K562 (cell line): ENCODE measurements at regions not wholly inside any gene's neighbourhood (a gene's known extent, or its start where the extent isn't known, plus 50 kb on each side); places are given as distances from the start of the nearest gene placed in this dataset.

Experiments used
- ATAC-seq: fragments of 200-7000 bp; cut with Tn5 transposase; 3 replicates; pipeline ENCODE4 v1.9.1; 2020; ENCODE audit warnings: moderate library complexity
- BruUV-seq: library from RNA; stranded (reverse); fragments of 400-500 nt; replicated peaks from 2 replicates; lab custom pipeline; 2021; lab: Mats Ljungman, UMichigan
- CTCF ChIA-PET: fragments of 300-600 bp; formaldehyde crosslinking; extraction: SDS; loops from one replicate; lab custom pipeline; 2021; ENCODE audit warnings: low intra/inter-chr PET ratio; lab: Yijun Ruan, JAX
- POLR2A ChIA-PET: fragments of 300-600, 350-650 bp; sonication (Branson Sonifier 250); formaldehyde crosslinking; extraction: SDS; loops from one replicate; lab custom pipeline; 2021; ENCODE audit warnings: antibody characterized with exemption, inconsistent platforms; lab: Yijun Ruan, JAX
- DNase-seq, 4 experiments: peaks; one replicate each; pipeline versions ENCODE4 v3.0.0 to v3.0.0-alpha.2; 2011 to 2018; ENCODE audit warnings: low spot score in 3 of 4, mixed read lengths in 3 of 4; ENCODE audit errors: extremely low read depth in 1 of 4
- FAIRE-seq: peaks from 2 replicates; lab custom pipeline; 2011; peaks lifted over from hg19 to GRCh38; lab: Jason Lieb, UNC
- H2AFZ ChIP-seq: 2 replicates; pipeline ENCODE4 v1.6.0; 2011; ENCODE audit warnings: low read depth, low read length, control low read depth, inconsistent platforms
- H3K27ac ChIP-seq: fragments of 200-600 bp; 3 replicates; pipeline ENCODE4 v1.8.0; 2011; ENCODE audit warnings: low read depth, mild to moderate bottlenecking, control low read depth, inconsistent platforms, low read length, moderate library complexity, mixed read lengths; ENCODE audit errors: extremely low read depth
- H3K27me3 ChIP-seq, 2 experiments: fragments of 300-600 bp in 1 of 2; 2 replicates in 1 of 2; 3 replicates in 1 of 2; pipeline versions ENCODE4 v1.6.0 to v1.8.0; 2011; ENCODE audit warnings: inconsistent platforms in 2 of 2, low read length in 2 of 2, mild to moderate bottlenecking in 1 of 2, mixed read lengths in 1 of 2, moderate library complexity in 1 of 2; ENCODE audit not compliant: control insufficient read depth in 2 of 2, insufficient read depth in 2 of 2
- H3K36me3 ChIP-seq: fragments of 300-600 bp; 3 replicates; pipeline ENCODE4 v1.8.0; 2011; ENCODE audit warnings: mild to moderate bottlenecking, low read length, inconsistent platforms; ENCODE audit not compliant: control insufficient read depth, insufficient read depth
- H3K4me1 ChIP-seq, 2 experiments: fragments of 200-600 bp in 1 of 2; replicated peaks in 1 of 2; 2 replicates in 1 of 2; 3 replicates in 1 of 2; pipeline versions ENCODE4 v1.5.1 to v1.8.0; 2011; ENCODE audit warnings: inconsistent platforms in 2 of 2, low read length in 2 of 2, mild to moderate bottlenecking in 1 of 2, mixed read lengths in 1 of 2, moderate library complexity in 1 of 2; ENCODE audit not compliant: control insufficient read depth in 2 of 2, insufficient read depth in 2 of 2
- H3K4me2 ChIP-seq: 2 replicates; pipeline ENCODE4 v1.6.1; 2011; ENCODE audit warnings: low read length, control low read depth, inconsistent platforms, mixed read lengths; ENCODE audit not compliant: insufficient read depth
- H3K4me3 ChIP-seq: fragments of 200-600 bp; sonication (generic), shearing (Covaris generic); 2 replicates; pipeline ENCODE4 v1.5.1; 2016; ENCODE audit warnings: control low read depth, inconsistent platforms
- H3K79me2 ChIP-seq: fragments of 200-600 bp; 3 replicates; pipeline ENCODE4 v1.8.0; 2011; ENCODE audit warnings: low read length, inconsistent platforms; ENCODE audit not compliant: control insufficient read depth, insufficient read depth
- H3K9ac ChIP-seq, 2 experiments: 2 replicates each; pipeline versions ENCODE4 v1.6.0 to v1.6.1; 2011; ENCODE audit warnings: low read depth in 2 of 2, low read length in 2 of 2, control low read depth in 1 of 2, inconsistent platforms in 1 of 2, mild to moderate bottlenecking in 1 of 2, mixed read lengths in 1 of 2; ENCODE audit not compliant: insufficient read depth in 1 of 2
- H3K9me1 ChIP-seq: one replicate; pipeline ENCODE4 v1.6.0; 2011; ENCODE audit warnings: inconsistent platforms, mild to moderate bottlenecking, low read length, moderate library complexity; ENCODE audit not compliant: control insufficient read depth, insufficient read depth
- H3K9me3 ChIP-seq: replicated peaks from 2 replicates; pipeline ENCODE4 v1.5.1; 2011; ENCODE audit warnings: low read depth, low read length, inconsistent platforms; ENCODE audit not compliant: control insufficient read depth, insufficient read depth
- H4K20me1 ChIP-seq: replicated peaks from 2 replicates; pipeline ENCODE4 v1.6.1; 2011; ENCODE audit warnings: low read length, inconsistent platforms, mixed read lengths; ENCODE audit not compliant: control insufficient read depth, insufficient read depth
- CEBPG ChIP-seq, 3 experiments: fragments of 200-800 bp in 1 of 3; sonication (Bioruptor generic) in 1 of 3; sonication (generic) in 1 of 3; formaldehyde crosslinking in 1 of 3; IDR thresholded peaks in 2 of 3; conservative IDR thresholded peaks in 1 of 3; 2 replicates each; pipeline versions ENCODE4 v1.6.1 to v1.8.0; 2016 to 2022; ENCODE audit warnings: missing compliant biosample characterization in 2 of 3, missing genetic modification characterization in 2 of 3, mild to moderate bottlenecking in 1 of 3, missing genetic modification reagents in 1 of 3
- HDAC8 ChIP-seq: fragments of 450-650 bp; IDR thresholded peaks from 2 replicates; pipeline ENCODE4 v1.6.1; 2016; ENCODE audit warnings: mild to moderate bottlenecking, missing genetic modification characterization, moderate library complexity, missing compliant biosample characterization
- HNRNPH1 ChIP-seq: fragments of 200-400 bp; formaldehyde crosslinking; optimal IDR thresholded peaks from 2 replicates; pipeline ENCODE3; 2017; ENCODE audit warnings: low read depth, mild to moderate bottlenecking, low read length, moderate library complexity
- HNRNPK ChIP-seq: fragments of 200-400 bp; formaldehyde crosslinking; IDR thresholded peaks from one replicate; pipeline ENCODE4 v1.6.1; 2018; ENCODE audit warnings: mild to moderate bottlenecking, low read depth, low read length; ENCODE audit not compliant: poor library complexity, severe bottlenecking
- KDM1A ChIP-seq, 2 experiments: fragments of 450-650 bp; IDR thresholded peaks; 2 replicates each; pipeline ENCODE4 v1.6.1; 2016; ENCODE audit warnings: mild to moderate bottlenecking in 2 of 2
- MLX ChIP-seq, 2 experiments: fragments of 450-650 bp in 1 of 2; sonication (generic) in 1 of 2; formaldehyde crosslinking; conservative IDR thresholded peaks; 2 replicates each; pipeline versions ENCODE4 v1.4.0 to v1.8.1; 2020 to 2022; ENCODE audit warnings: mild to moderate bottlenecking in 1 of 2, missing genetic modification reagents in 1 of 2
- NFE2 ChIP-seq: IDR thresholded peaks from 2 replicates; pipeline ENCODE4 v1.6.1; 2014; ENCODE audit warnings: antibody characterized with exemption, low read depth
- TAF1 ChIP-seq: IDR thresholded peaks from 2 replicates; pipeline ENCODE4 v1.6.1; 2011; ENCODE audit warnings: mild to moderate bottlenecking, low read length, moderate library complexity; ENCODE audit not compliant: insufficient read depth, control insufficient read depth, severe bottlenecking; ENCODE audit errors: extremely low read depth
- TAF9B ChIP-seq: fragments of 450-650 bp; IDR thresholded peaks from 2 replicates; pipeline ENCODE4 v1.6.1; 2018; ENCODE audit warnings: mild to moderate bottlenecking; ENCODE audit not compliant: partially characterized antibody
- ZC3H8 ChIP-seq: fragments of 450-650 bp; IDR thresholded peaks from 2 replicates; pipeline ENCODE4 v1.6.1; 2017
- ZNF316 ChIP-seq: fragments of 450-650 bp; IDR thresholded peaks from 2 replicates; pipeline ENCODE4 v1.6.1; 2016
- ZNF79 ChIP-seq: fragments of 250-450 bp; sonication (Bioruptor Pico); IDR thresholded peaks from 2 replicates; pipeline ENCODE4 v1.4.0; 2020; ENCODE audit warnings: low read depth, mild to moderate bottlenecking, moderate library complexity
- WGBS: fragments of 100-300 bp; shearing (Covaris generic); methylation state at CpG from one replicate; pipeline ENCODE4 v1.1.6; 2016; ENCODE audit warnings: low coverage, mixed read lengths; ENCODE audit not compliant: insufficient coverage; ENCODE audit errors: missing lambda C conversion rate; 5-methylcytosine and 5-hydroxymethylcytosine counted together
- in situ Hi-C: fragments of 300-500 bp; cut with MboI; formaldehyde crosslinking; loops from 4 replicates; pipeline ENCODE4 v1.15.0; 2018; ENCODE audit warnings: inconsistent platforms, mixed read lengths
- intact Hi-C: fragments of 100-400 bp; cut with micrococcal nuclease; formaldehyde crosslinking; loops from 2 replicates; pipeline ENCODE4 v1.14.2; 2022
- TF ChIP-seq, protein P1 (sequence below): fragments of 200-400 bp; formaldehyde crosslinking; IDR thresholded peaks from 2 replicates; pipeline ENCODE4 v1.6.1; 2017; ENCODE audit warnings: mild to moderate bottlenecking, low read depth, low read length, moderate library complexity
- TF ChIP-seq, protein P2 (sequence below): fragments of 450-650 bp; IDR thresholded peaks from 2 replicates; pipeline ENCODE4 v1.6.1; 2018; ENCODE audit not compliant: partially characterized antibody

DNA sequence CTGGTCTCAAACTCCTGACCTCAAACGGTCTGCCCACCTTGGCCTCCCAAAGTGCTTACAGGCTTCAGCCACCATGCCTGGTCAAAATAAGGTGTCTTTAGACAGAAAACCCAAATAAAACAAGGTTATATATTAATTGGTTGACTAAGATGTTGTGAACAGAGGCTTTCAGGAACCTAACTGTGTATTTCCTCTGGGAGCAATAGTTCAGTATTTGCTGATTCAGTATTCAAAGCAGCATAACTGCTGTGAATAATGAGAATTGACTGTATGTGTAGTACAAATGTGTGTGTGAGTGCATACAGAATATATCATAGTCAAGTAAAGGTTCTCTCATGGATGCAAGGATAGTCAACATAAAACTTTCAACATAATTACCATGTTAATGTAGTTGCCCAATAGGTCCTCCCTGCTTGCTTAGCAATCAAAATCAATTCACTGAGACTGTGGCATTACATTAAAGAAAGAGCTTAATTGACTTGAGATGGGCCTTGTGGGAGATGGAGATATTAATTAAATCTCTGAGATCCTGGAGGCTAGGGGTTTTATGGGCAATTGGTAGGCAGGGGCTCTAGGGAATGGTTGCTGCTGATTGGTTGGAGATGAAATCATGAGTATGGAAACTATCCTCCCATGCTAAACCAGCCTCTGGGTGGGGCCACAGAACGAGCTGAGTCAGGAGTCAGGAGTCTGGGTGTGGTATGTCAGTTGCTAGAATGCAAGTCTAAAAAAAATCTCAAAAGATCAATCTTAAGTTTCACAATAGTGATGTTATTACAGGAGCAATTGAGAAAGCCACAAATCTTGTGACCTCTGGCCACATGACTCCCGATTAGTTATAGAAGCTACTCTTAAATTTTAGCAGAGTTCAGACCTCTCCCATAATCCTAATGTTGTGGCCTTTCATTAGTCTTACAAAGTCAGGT, 162.7 kb downstream of the AKR1D1 start:
- ChIA-PET POLR2A (interaction anchor here (1.4 kb wide), 1 partner anchor 9 kb away, joined by 3 read pairs; no protein-coding TSS in a partner anchor), CTCF (no interaction called here)
- in situ Hi-C loops (no loop called here), intact Hi-C loops (no loop called here)
- BruUV-seq: no TSS peak
- Histone ChIP-seq H2AFZ (no peak overlapping the region), H3K4me2 (no peak overlapping the region), H3K9ac (no peak overlapping the region), H4K20me1 (no peaks in the 10 kb centered on the region), H3K9me3 (no peaks in the 10 kb centered on the region), H3K27me3 (no peaks in the 10 kb centered on the region), H3K27ac (no peak overlapping the region), H3K4me3 (no peak overlapping the region), H3K4me1 (peaks cover 0 to 6% of the 10 kb centered on the region in 2 experiments; a peak in 2 of 5 replicates), H3K9me1 (no peaks in the 10 kb centered on the region), H3K36me3 (no peaks in the 10 kb centered on the region), H3K79me2 (no peaks in the 10 kb centered on the region)
- WGBS: 15% methylated on average over 3 of the region's 3 CpGs
- DNase-seq (peak in 2 of 4 experiments; percentile 20 to 22), FAIRE-seq (no peak), ATAC-seq (peak; percentile 63)
- TF ChIP-seq HDAC8 (no peak), NFE2 (peak; percentile 38; the same call in 1 of the 2 replicates), CEBPG (CRISPR knock-in tag; IDR thresholded peaks at IDR 0.05) (no peak), CEBPG (tag; conservative IDR thresholded peaks at IDR 0.05 in 1 of 2, IDR thresholded peaks at IDR 0.05 in 1 of 2) (peak; percentile 16 to 39; a peak in 1 of 4 replicates), MLX (CRISPR knock-in tag; conservative IDR thresholded peaks at IDR 0.05) (no peak), HNRNPK (no peak), ZNF79 (CRISPR knock-in tag) (no peak), KDM1A (IDR thresholded peaks at IDR 0.05) (peak in 1 of 2 experiments; percentile 60; a peak in 1 of 4 replicates), HNRNPH1 (no peak), ZNF316 (peak; percentile 79), TAF1 (no peak), TAF9B (no peak), ZC3H8 (no peak)
- TF ChIP-seq, protein P1, sequence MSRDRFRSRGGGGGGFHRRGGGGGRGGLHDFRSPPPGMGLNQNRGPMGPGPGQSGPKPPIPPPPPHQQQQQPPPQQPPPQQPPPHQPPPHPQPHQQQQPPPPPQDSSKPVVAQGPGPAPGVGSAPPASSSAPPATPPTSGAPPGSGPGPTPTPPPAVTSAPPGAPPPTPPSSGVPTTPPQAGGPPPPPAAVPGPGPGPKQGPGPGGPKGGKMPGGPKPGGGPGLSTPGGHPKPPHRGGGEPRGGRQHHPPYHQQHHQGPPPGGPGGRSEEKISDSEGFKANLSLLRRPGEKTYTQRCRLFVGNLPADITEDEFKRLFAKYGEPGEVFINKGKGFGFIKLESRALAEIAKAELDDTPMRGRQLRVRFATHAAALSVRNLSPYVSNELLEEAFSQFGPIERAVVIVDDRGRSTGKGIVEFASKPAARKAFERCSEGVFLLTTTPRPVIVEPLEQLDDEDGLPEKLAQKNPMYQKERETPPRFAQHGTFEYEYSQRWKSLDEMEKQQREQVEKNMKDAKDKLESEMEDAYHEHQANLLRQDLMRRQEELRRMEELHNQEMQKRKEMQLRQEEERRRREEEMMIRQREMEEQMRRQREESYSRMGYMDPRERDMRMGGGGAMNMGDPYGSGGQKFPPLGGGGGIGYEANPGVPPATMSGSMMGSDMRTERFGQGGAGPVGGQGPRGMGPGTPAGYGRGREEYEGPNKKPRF: no peak
- TF ChIP-seq, protein P2, sequence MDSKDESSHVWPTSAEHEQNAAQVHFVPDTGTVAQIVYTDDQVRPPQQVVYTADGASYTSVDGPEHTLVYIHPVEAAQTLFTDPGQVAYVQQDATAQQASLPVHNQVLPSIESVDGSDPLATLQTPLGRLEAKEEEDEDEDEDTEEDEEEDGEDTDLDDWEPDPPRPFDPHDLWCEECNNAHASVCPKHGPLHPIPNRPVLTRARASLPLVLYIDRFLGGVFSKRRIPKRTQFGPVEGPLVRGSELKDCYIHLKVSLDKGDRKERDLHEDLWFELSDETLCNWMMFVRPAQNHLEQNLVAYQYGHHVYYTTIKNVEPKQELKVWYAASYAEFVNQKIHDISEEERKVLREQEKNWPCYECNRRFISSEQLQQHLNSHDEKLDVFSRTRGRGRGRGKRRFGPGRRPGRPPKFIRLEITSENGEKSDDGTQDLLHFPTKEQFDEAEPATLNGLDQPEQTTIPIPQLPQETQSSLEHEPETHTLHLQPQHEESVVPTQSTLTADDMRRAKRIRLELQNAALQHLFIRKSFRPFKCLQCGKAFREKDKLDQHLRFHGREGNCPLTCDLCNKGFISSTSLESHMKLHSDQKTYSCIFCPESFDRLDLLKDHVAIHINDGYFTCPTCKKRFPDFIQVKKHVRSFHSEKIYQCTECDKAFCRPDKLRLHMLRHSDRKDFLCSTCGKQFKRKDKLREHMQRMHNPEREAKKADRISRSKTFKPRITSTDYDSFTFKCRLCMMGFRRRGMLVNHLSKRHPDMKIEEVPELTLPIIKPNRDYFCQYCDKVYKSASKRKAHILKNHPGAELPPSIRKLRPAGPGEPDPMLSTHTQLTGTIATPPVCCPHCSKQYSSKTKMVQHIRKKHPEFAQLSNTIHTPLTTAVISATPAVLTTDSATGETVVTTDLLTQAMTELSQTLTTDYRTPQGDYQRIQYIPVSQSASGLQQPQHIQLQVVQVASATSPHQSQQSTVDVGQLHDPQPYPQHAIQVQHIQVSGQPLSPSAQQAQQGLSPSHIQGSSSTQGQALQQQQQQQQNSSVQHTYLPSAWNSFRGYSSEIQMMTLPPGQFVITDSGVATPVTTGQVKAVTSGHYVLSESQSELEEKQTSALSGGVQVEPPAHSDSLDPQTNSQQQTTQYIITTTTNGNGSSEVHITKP: no peak
